HEK293 (cell line): ENCODE measurements at regions not wholly inside any gene's neighbourhood (a gene's known extent, or its start where the extent isn't known, plus 50 kb on each side); places are given as distances from the start of the nearest gene placed in this dataset.

ENCODE experiments used
- CTCF ChIA-PET: fragments of 350-600 bp; formaldehyde crosslinking; extraction: SDS; loops from one replicate; lab custom pipeline; 2021; ENCODE audit warnings: antibody characterized with exemption; lab: Yijun Ruan, JAX
- POLR2A ChIA-PET: fragments of 300-600 bp; formaldehyde crosslinking; extraction: SDS; loops from one replicate; lab custom pipeline; 2020; ENCODE audit warnings: antibody characterized with exemption, inconsistent platforms; lab: Yijun Ruan, JAX
- H3K27ac ChIP-seq: fragments of 200-500 bp; sonication (Bioruptor generic); 2 replicates; pipeline ENCODE4 v1.5.1; 2014; ENCODE audit warnings: low read depth, low read length, control low read depth, inconsistent platforms; ENCODE audit errors: extremely low read depth
- H3K36me3 ChIP-seq, 2 experiments: fragments of 200-500 bp in 1 of 2; sonication (Bioruptor generic) in 1 of 2; 1 replicate in 1 of 2; 2 replicates in 1 of 2; pipeline ENCODE4 v1.5.1; 2014 to 2017; ENCODE audit warnings: inconsistent platforms in 2 of 2, low read length in 2 of 2; ENCODE audit not compliant: control insufficient read depth in 2 of 2, insufficient read depth in 1 of 2
- H3K4me1 ChIP-seq: fragments of 200-500 bp; sonication (Bioruptor generic); 2 replicates; pipeline ENCODE4 v1.5.1; 2014; ENCODE audit warnings: mild to moderate bottlenecking, low read length, inconsistent platforms; ENCODE audit not compliant: control insufficient read depth, insufficient read depth
- H3K4me3 ChIP-seq: 2 replicates; pipeline ENCODE4 v1.5.1; 2011; ENCODE audit warnings: low read depth, mild to moderate bottlenecking, control low read depth, low read length, moderate library complexity
- H3K9me3 ChIP-seq: fragments of 200-500 bp; sonication (Bioruptor generic); 2 replicates; pipeline ENCODE4 v1.5.1; 2014; ENCODE audit warnings: low read depth, low read length, inconsistent platforms; ENCODE audit not compliant: control insufficient read depth, insufficient read depth
- ATF2 ChIP-seq: fragments of 450-650 bp; formaldehyde crosslinking; IDR thresholded peaks from 2 replicates; pipeline ENCODE4 v1.5.1; 2016; ENCODE audit warnings: missing biosample characterization, missing genetic modification characterization, low read depth
- MYNN ChIP-seq: fragments of 450-650 bp; formaldehyde crosslinking; IDR thresholded peaks from 2 replicates; pipeline ENCODE4 v1.5.1; 2016; ENCODE audit warnings: missing biosample characterization, missing genetic modification characterization, borderline replicate concordance
- PRDM4 ChIP-seq: fragments of 450-650 bp; formaldehyde crosslinking; IDR thresholded peaks from 2 replicates; pipeline ENCODE4 v1.5.1; 2017; ENCODE audit warnings: missing biosample characterization, missing genetic modification characterization
- YY1 ChIP-seq: fragments of 450-650 bp; formaldehyde crosslinking; IDR thresholded peaks from 2 replicates; pipeline ENCODE4 v1.5.1; 2018; ENCODE audit warnings: missing biosample characterization, missing genetic modification characterization
- ZBTB44 ChIP-seq: fragments of 450-650 bp; IDR thresholded peaks from 2 replicates; pipeline ENCODE4 v1.5.1; 2018; ENCODE audit warnings: missing biosample characterization, mild to moderate bottlenecking, missing genetic modification characterization
- ZFP69B ChIP-seq: fragments of 450-650 bp; formaldehyde crosslinking; IDR thresholded peaks from 2 replicates; pipeline ENCODE4 v1.5.1; 2016; ENCODE audit warnings: missing biosample characterization, missing genetic modification characterization
- ZNF138 ChIP-seq: fragments of 450-650 bp; formaldehyde crosslinking; IDR thresholded peaks from 2 replicates; pipeline ENCODE4 v1.5.1; 2016; ENCODE audit warnings: missing biosample characterization, missing genetic modification characterization, borderline replicate concordance
- ZNF175 ChIP-seq: fragments of 450-650 bp; formaldehyde crosslinking; IDR thresholded peaks from 2 replicates; pipeline ENCODE4 v1.5.1; 2016; ENCODE audit warnings: missing biosample characterization, missing genetic modification characterization
- ZNF239 ChIP-seq: fragments of 450-650 bp; formaldehyde crosslinking; IDR thresholded peaks from 2 replicates; pipeline ENCODE4 v1.5.1; 2016; ENCODE audit warnings: missing biosample characterization, missing genetic modification characterization
- ZNF24 ChIP-seq: fragments of 450-650 bp; formaldehyde crosslinking; IDR thresholded peaks from 2 replicates; pipeline ENCODE4 v1.5.1; 2016; ENCODE audit warnings: missing biosample characterization, missing genetic modification characterization
- ZNF248 ChIP-seq: fragments of 450-650 bp; formaldehyde crosslinking; IDR thresholded peaks from 2 replicates; pipeline ENCODE4 v1.5.1; 2017; ENCODE audit warnings: missing biosample characterization, missing genetic modification characterization
- ZNF341 ChIP-seq: fragments of 450-650 bp; formaldehyde crosslinking; IDR thresholded peaks from 2 replicates; pipeline ENCODE4; 2016; ENCODE audit warnings: low read depth, missing biosample characterization, missing genetic modification characterization
- ZNF513 ChIP-seq: fragments of 450-650 bp; IDR thresholded peaks from 2 replicates; pipeline ENCODE4 v1.5.1; 2018; ENCODE audit warnings: missing biosample characterization, missing genetic modification characterization
- ZNF518A ChIP-seq: fragments of 450-650 bp; formaldehyde crosslinking; conservative IDR thresholded peaks from 2 replicates; pipeline ENCODE4 v1.5.1; 2016; ENCODE audit warnings: low read depth, missing biosample characterization, missing genetic modification characterization
- ZNF600 ChIP-seq: fragments of 450-650 bp; formaldehyde crosslinking; IDR thresholded peaks from 2 replicates; pipeline ENCODE4 v1.5.1; 2016; ENCODE audit warnings: missing biosample characterization, missing genetic modification characterization
- ZNF639 ChIP-seq: fragments of 450-650 bp; formaldehyde crosslinking; IDR thresholded peaks from 2 replicates; pipeline ENCODE4 v1.5.1; 2016; ENCODE audit warnings: missing biosample characterization, missing genetic modification characterization
- ZSCAN18 ChIP-seq: fragments of 450-650 bp; formaldehyde crosslinking; IDR thresholded peaks from 2 replicates; pipeline ENCODE4 v1.5.1; 2016; ENCODE audit warnings: missing biosample characterization, missing genetic modification characterization

- TF ChIP-seq PRDM4 (tag by site-specific recombination) = no peak
- TF ChIP-seq MYNN (tag by site-specific recombination) = no peak
- TF ChIP-seq ZNF639 (tag by site-specific recombination) = no peak
- TF ChIP-seq ZNF513 = no peak
- TF ChIP-seq ZNF248 (tag by site-specific recombination) = no peak
Observed at GRCh38 chr16:66300501-66300900, 66.0 kb upstream of the CDH5 start (continued).

- no peak overlapping the region for H3K4me3 ChIP-seq
- CTCF ChIA-PET = no interaction called here
- H3K9me3 ChIP-seq = no peaks in the 10 kb centered on the region
- no peak overlapping the region for H3K27ac ChIP-seq
- no peaks in the 10 kb centered on the region for H3K36me3 ChIP-seq
- TF ChIP-seq ZNF239 (tag by site-specific recombination) = no peak
- no peak for TF ChIP-seq ZBTB44 (tag by site-specific recombination)
- no peak for TF ChIP-seq ZNF175 (tag by site-specific recombination)
- no peak for TF ChIP-seq ZNF138
- TF ChIP-seq YY1 (tag by site-specific recombination) = no peak
- no peak for TF ChIP-seq ZNF518A (tag by site-specific recombination)
- no peak for TF ChIP-seq ZSCAN18 (tag by site-specific recombination)
- no peak for TF ChIP-seq ZNF24 (tag by site-specific recombination)
- TF ChIP-seq ZFP69B (tag by site-specific recombination) = no peak
- no peak for TF ChIP-seq ATF2 (tag by site-specific recombination)
- no peak for TF ChIP-seq ZNF600 (tag by site-specific recombination)
- no peak for TF ChIP-seq ZNF341 (tag by site-specific recombination)
- POLR2A ChIA-PET = no interaction called here
- no peaks in the 10 kb centered on the region for H3K4me1 ChIP-seq
Observed at GRCh38 chr16:66300037-66300436, 66.5 kb upstream of the CDH5 start.
